ENCODE measurements at regions not wholly inside any gene's neighbourhood (a gene's known extent, or its start where the extent isn't known, plus 50 kb on each side); places are given as distances from the start of the nearest gene placed in this dataset.
A peak's percentile ranks its signal among the peaks of the same experiment; 100 is the strongest.

DNA sequence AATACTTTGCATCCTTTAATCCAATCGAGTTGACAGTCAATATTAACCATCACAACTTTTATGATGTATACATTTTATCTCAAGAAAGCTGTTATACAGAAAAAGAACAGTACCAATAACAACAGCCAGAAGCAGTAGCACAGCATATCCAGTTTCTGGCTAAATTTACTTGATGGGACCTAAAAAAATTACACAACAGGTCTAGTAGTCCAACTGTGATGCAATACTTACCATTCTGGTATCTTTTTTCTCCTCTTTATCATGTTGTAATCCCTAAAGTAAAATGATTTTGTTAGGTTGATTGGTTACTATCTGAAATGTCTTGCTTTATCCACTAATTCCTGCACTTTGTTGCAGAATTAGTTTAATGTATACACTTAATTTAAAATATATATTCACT lies 1150.6 kb downstream of the FAT4 start:
- Histone ChIP-seq H3K36me3 (replicated peaks in 1 of 2; ENCODE audit: control insufficient read depth in 1 of 2, insufficient read depth in 2 of 2, low read length in 2 of 2) (no peaks in the 10 kb centered on the region), H3K4me3 (replicated peaks in 1 of 3; ENCODE audit: insufficient read depth in 1 of 3, low read depth in 2 of 3, low read length in 3 of 3) (no peak overlapping the region), H3K9me3 (ENCODE audit: low read length) (no peaks in the 10 kb centered on the region), H4K20me1 (ENCODE audit: insufficient read depth, low read length) (no peaks in the 10 kb centered on the region), H3K9ac (ENCODE audit: insufficient read depth, low read depth, low read length) (no peak overlapping the region), H2AFZ (ENCODE audit: low read length) (no peak overlapping the region), H3K79me2 (ENCODE audit: insufficient read depth, low read length) (no peaks in the 10 kb centered on the region), H3K4me2 (ENCODE audit: low read depth, low read length) (no peak overlapping the region), H3K4me1 (ENCODE audit: insufficient read depth, low read length) (no peaks in the 10 kb centered on the region), H3K27ac (ENCODE audit: extremely low read length, insufficient read depth, low read length) (no peak overlapping the region), H3K27me3 (ENCODE audit: control insufficient read depth in 1 of 2, insufficient read depth in 2 of 2, low read length in 2 of 2) (no peaks in the 10 kb centered on the region)
- no TSS peak for BruUV-seq (replicated peaks)
- FAIRE-seq = no peak
- in situ Hi-C loops (cut with HindIII; ENCODE audit: extremely low pct_ligation_motif_present, low pct_unique_long_range_greater_than_20kb) = no loop called here
- TF ChIP-seq CEBPB (IDR thresholded peaks at IDR 0.05; ENCODE audit: borderline replicate concordance, low read depth, low read length) (peak; percentile 19; the same call in 1 of the 2 replicates), FOSL2 (CRISPR knock-in tag; IDR thresholded peaks at IDR 0.05) (no peak)
- POLR2A ChIA-PET = no interaction called here
- DNase-seq (ENCODE audit: low spot score) = no peak
- intact Hi-C loops (cut with micrococcal nuclease; ENCODE audit: unreplicated experiment) = no loop called here
- no peak for ATAC-seq
- CTCF ChIA-PET (ENCODE audit: low intra/inter-chr PET ratio, low total read pairs) = no interaction called here
- 0% methylated on average over 1 of the region's 1 CpG for WGBS (ENCODE audit: low lambda C conversion rate)

GRCh38 chr4:126466848-126467247 lies 1152.1 kb downstream of the FAT4 start:
- ChIA-PET CTCF (ENCODE audit: low intra/inter-chr PET ratio, low total read pairs) (no interaction called here), POLR2A (no interaction called here)
- no peaks in the 10 kb centered on the region for H3K79me2 ChIP-seq (ENCODE audit: insufficient read depth, low read length)
- H3K36me3 ChIP-seq (replicated peaks in 1 of 2; ENCODE audit: control insufficient read depth in 1 of 2, insufficient read depth in 2 of 2, low read length in 2 of 2) = no peaks in the 10 kb centered on the region
- ATAC-seq (no peak), DNase-seq (ENCODE audit: low spot score) (no peak), FAIRE-seq (no peak)
- no peaks in the 10 kb centered on the region for H3K4me1 ChIP-seq (ENCODE audit: insufficient read depth, low read length)
- H4K20me1 ChIP-seq (ENCODE audit: insufficient read depth, low read length) = no peaks in the 10 kb centered on the region
- intact Hi-C loops (cut with micrococcal nuclease; ENCODE audit: unreplicated experiment) = no loop called here
- BruUV-seq (replicated peaks) = no TSS peak
- H3K9ac ChIP-seq (ENCODE audit: insufficient read depth, low read depth, low read length) = no peak overlapping the region
- H3K9me3 ChIP-seq (ENCODE audit: low read length) = no peaks in the 10 kb centered on the region
- no peaks in the 10 kb centered on the region for H3K27me3 ChIP-seq (ENCODE audit: control insufficient read depth in 1 of 2, insufficient read depth in 2 of 2, low read length in 2 of 2)
- no peak overlapping the region for H3K4me2 ChIP-seq (ENCODE audit: low read depth, low read length)
- H3K27ac ChIP-seq (ENCODE audit: extremely low read length, insufficient read depth, low read length) = no peak overlapping the region
- H2AFZ ChIP-seq (ENCODE audit: low read length) = no peak overlapping the region
- in situ Hi-C loops (cut with HindIII; ENCODE audit: extremely low pct_ligation_motif_present, low pct_unique_long_range_greater_than_20kb) = no loop called here
- 1% methylated on average over 2 of the region's 2 CpGs for WGBS (ENCODE audit: low lambda C conversion rate)
- no peak overlapping the region for H3K4me3 ChIP-seq (replicated peaks in 1 of 3; ENCODE audit: insufficient read depth in 1 of 3, low read depth in 2 of 3, low read length in 3 of 3)
- TF ChIP-seq TAF1 (CRISPR knock-in tag; IDR thresholded peaks at IDR 0.05) = no peak
- no peak for TF ChIP-seq CBX1 (IDR thresholded peaks at IDR 0.05; ENCODE audit: low read depth)
- no peak for TF ChIP-seq KAT2B (IDR thresholded peaks at IDR 0.05; ENCODE audit: borderline replicate concordance, low read depth, low read length)
- TF ChIP-seq ZNF24 (IDR thresholded peaks at IDR 0.05) = no peak
- no peak for TF ChIP-seq ZNF432 (CRISPR knock-in tag; IDR thresholded peaks at IDR 0.05; ENCODE audit: borderline replicate concordance)
- TF ChIP-seq SNRNP70 (IDR thresholded peaks at IDR 0.05; ENCODE audit: low read depth, low read length) = no peak
- TF ChIP-seq PAX8 (CRISPR knock-in tag; IDR thresholded peaks at IDR 0.05; ENCODE audit: borderline replicate concordance) = no peak
- no peak for TF ChIP-seq ZNF552 (CRISPR knock-in tag; IDR thresholded peaks at IDR 0.05; ENCODE audit: borderline replicate concordance)
- TF ChIP-seq, protein P1, sequence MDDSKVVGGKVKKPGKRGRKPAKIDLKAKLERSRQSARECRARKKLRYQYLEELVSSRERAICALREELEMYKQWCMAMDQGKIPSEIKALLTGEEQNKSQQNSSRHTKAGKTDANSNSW (CRISPR knock-in tag; IDR thresholded peaks at IDR 0.05; ENCODE audit: borderline replicate concordance) = no peak
- no peak for TF ChIP-seq POLR2G (IDR thresholded peaks at IDR 0.05; ENCODE audit: low read depth, low read length)
- TF ChIP-seq ZEB1 (IDR thresholded peaks at IDR 0.05; ENCODE audit: insufficient replicate concordance, low read depth) = no peak
- TF ChIP-seq ATF3 (CRISPR knock-in tag; IDR thresholded peaks at IDR 0.05) = no peak
- TF ChIP-seq KLF12 (CRISPR knock-in tag; IDR thresholded peaks at IDR 0.05; ENCODE audit: borderline replicate concordance) = no peak
- TF ChIP-seq RCOR2 (CRISPR knock-in tag; IDR thresholded peaks at IDR 0.05) = no peak
- TF ChIP-seq ZNF275 (CRISPR knock-in tag; IDR thresholded peaks at IDR 0.05; ENCODE audit: borderline replicate concordance) = no peak
